ENCODE measurements at regions not wholly inside any gene's neighbourhood (a gene's known extent, or its start where the extent isn't known, plus 50 kb on each side); places are given as distances from the start of the nearest gene placed in this dataset.

DNA sequence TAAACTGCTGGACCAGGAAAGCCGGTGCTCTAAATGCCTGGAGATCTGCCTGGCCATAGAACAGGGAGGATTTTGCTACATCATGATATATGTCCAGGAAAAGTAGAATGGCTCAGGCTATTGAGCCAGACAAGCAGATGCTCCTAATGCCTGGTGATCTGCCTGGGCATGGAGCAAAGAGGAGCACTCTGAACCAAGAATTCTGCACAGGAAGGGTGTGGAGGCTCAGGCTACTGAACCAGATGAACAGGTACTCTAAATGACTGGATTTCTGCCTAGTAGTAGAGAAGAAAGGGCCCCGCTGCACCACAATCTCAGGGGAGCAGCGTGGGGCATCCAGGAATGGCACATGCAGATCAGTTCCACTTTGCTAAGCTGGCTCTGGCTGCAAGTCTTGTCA is 607.9 kb downstream of the ANKRD50 start:
- Histone ChIP-seq H2AFZ (ENCODE audit: low read depth) (no peak overlapping the region), H3K36me3 (replicated peaks in 1 of 2; ENCODE audit: control insufficient read depth in 1 of 2, insufficient read depth in 2 of 2, low read length in 1 of 2) (no peaks in the 10 kb centered on the region), H3F3A (replicated peaks; ENCODE audit: insufficient read depth) (no peaks in the 10 kb centered on the region), H3K4me2 (no peak overlapping the region), H3K27ac (ENCODE audit: low read depth in 2 of 2, low read length in 1 of 2) (no peak overlapping the region), H3K79me2 (ENCODE audit: insufficient read depth) (no peaks in the 10 kb centered on the region), H3K4me1 (ENCODE audit: control insufficient read depth in 1 of 2, insufficient read depth in 2 of 2, low read depth in 1 of 2, low read length in 1 of 2) (no peaks in the 10 kb centered on the region), H3K9me3 (0 out of 2 replicates have a peak, but pooled peaks cover 10% of the 10 kb centered on the region), H3K9me2 (no peaks in the 10 kb centered on the region), H3K9ac (no peak overlapping the region), H3K4me3 (ENCODE audit: low read depth in 2 of 2, low read length in 1 of 2) (no peak overlapping the region), H4K20me1 (ENCODE audit: insufficient read depth) (no peaks in the 10 kb centered on the region), H3K27me3 (ENCODE audit: insufficient read depth) (no peaks in the 10 kb centered on the region)
- TF ChIP-seq JUND (IDR thresholded peaks at IDR 0.05) (no peak), SMC3 (IDR thresholded peaks at IDR 0.05; ENCODE audit: low read depth, low read length) (no peak), SIN3A (IDR thresholded peaks at IDR 0.05; ENCODE audit: borderline replicate concordance, low read depth, low read length) (no peak), NFIC (IDR thresholded peaks at IDR 0.05; ENCODE audit: borderline replicate concordance) (no peak), PBX3 (IDR thresholded peaks at IDR 0.05) (no peak), EP300 (IDR thresholded peaks at IDR 0.05; ENCODE audit: borderline replicate concordance in 1 of 2, low read depth in 1 of 2, low read length in 1 of 2) (no peak), RAD21 (IDR thresholded peaks at IDR 0.05; ENCODE audit: low read length) (no peak), MEF2A (IDR thresholded peaks at IDR 0.05; ENCODE audit: borderline replicate concordance, low read depth) (no peak), REST (IDR thresholded peaks at IDR 0.05; ENCODE audit: low read depth, low read length) (no peak), YY1 (IDR thresholded peaks at IDR 0.05; ENCODE audit: low read depth) (no peak), ZBTB33 (IDR thresholded peaks at IDR 0.05; ENCODE audit: borderline replicate concordance, low read depth) (no peak), CHD2 (IDR thresholded peaks at IDR 0.05; ENCODE audit: low read length, partially characterized antibody) (no peak), RCOR1 (IDR thresholded peaks at IDR 0.05; ENCODE audit: low read length) (no peak), USF2 (IDR thresholded peaks at IDR 0.05; ENCODE audit: borderline replicate concordance, low read depth, low read length) (no peak), IRF3 (IDR thresholded peaks at IDR 0.05; ENCODE audit: low read depth, low read length) (no peak)
- TF ChIP-seq, protein P1, sequence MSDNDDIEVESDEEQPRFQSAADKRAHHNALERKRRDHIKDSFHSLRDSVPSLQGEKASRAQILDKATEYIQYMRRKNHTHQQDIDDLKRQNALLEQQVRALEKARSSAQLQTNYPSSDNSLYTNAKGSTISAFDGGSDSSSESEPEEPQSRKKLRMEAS (IDR thresholded peaks at IDR 0.05; ENCODE audit: low read depth), result no peak
- WGBS (ENCODE audit: low lambda C conversion rate), result 97% methylated on average over 3 of the region's 3 CpGs
- no peak for DNase-seq
- CTCF ChIA-PET, result interaction anchor here (1.6 kb wide), 1 partner anchor 8 kb away, joined by 3 read pairs; no protein-coding TSS in a partner anchor
- POLR2A ChIA-PET, result no interaction called here

All from SK-N-SH (cell line).